IPS-18c (cell line): ENCODE measurements at regions not wholly inside any gene's neighbourhood (a gene's known extent, or its start where the extent isn't known, plus 50 kb on each side); places are given as distances from the start of the nearest gene placed in this dataset.
A peak's percentile ranks its signal among the peaks of the same experiment; 100 is the strongest.
"Not testable (repeated sequence)": the region's sequence is repeated elsewhere in the genome, so short reads cannot be mapped to it uniquely, and the experiment has no call there.

ENCODE experiments used
- H3K4me3 ChIP-seq: 2 replicates; pipeline ENCODE4 v1.7.0; 2013; ENCODE audit warnings: low read depth, mild to moderate bottlenecking, low read length, moderate library complexity; ENCODE audit not compliant: insufficient read depth
- H3K9me3 ChIP-seq: one replicate; pipeline ENCODE4 v1.6.1; 2013; ENCODE audit warnings: mild to moderate bottlenecking, low read length, moderate library complexity; ENCODE audit not compliant: control insufficient read depth, insufficient read depth

DNA sequence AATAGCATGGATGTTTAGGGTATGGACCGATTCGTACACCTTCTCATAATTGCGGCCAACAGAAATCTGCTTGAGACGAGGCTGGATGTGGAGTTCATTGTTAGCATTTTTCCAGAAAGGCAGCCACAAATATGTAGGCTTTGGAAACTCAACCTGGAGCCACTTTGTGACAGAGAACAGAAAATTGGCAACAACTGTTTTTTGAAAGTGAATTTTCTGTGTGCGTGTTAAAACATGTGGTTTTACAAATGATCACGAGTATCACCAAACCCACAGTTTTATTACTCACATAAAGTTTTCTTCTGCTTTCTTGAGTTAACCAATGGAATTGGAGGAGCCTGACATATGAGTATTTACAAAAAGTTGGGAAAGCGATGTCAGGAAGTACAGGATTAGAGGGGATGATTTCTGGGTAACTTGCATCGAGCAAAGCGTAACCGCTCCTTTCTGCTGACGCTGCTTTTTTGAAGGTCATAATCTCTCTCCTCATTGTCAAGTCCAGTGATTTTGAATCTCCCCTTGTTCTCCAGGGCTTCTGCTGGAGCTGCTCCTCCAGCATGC is 138.5 kb upstream of the TAF11L2 start:
- Histone ChIP-seq H3K9me3 (no peaks in the 10 kb centered on the region), H3K4me3 (no peak overlapping the region)

DNA sequence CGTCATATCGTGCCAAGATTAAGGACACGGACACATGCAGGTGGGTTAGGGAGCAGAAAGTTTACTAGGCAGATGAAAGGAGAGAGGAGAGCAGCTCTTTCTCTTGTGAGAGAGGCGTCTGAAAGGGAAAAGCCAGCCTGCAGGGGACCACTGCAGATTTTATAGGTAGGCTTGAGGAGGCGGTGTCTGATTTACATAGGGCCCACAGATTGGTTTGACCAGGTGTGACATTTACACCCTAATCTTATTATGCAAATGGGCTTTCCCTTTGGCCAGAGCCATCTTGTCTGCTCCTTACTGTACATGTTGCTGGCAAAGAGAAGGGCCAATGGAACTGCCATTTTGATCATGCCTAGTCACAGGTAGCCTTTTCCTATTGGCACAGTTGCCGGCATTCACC is 137.2 kb upstream of the TAF11L2 start:
- no peaks in the 10 kb centered on the region for H3K9me3 ChIP-seq
- H3K4me3 ChIP-seq = no peak overlapping the region

DNA sequence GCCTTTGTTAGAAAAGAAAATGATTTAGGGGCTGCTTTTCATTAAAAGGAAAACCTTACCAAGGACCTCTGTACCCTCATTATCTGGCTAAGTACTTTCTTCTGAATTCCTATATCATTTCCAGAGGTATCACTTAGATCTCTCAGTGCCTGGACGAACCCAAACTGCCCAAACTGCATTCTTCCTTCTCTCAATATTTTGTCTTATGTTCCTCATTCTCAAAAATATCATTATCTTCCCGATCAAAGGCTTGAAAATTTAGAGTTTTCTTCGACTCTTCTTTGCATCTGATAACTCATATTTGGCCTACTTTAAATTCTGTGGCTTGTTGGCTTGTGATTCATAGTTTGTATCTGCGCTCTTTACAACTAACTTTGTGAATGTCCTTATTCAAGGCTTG is 136.7 kb upstream of the TAF11L2 start:
- H3K4me3 ChIP-seq = no peak overlapping the region
- no peaks in the 10 kb centered on the region for H3K9me3 ChIP-seq

DNA sequence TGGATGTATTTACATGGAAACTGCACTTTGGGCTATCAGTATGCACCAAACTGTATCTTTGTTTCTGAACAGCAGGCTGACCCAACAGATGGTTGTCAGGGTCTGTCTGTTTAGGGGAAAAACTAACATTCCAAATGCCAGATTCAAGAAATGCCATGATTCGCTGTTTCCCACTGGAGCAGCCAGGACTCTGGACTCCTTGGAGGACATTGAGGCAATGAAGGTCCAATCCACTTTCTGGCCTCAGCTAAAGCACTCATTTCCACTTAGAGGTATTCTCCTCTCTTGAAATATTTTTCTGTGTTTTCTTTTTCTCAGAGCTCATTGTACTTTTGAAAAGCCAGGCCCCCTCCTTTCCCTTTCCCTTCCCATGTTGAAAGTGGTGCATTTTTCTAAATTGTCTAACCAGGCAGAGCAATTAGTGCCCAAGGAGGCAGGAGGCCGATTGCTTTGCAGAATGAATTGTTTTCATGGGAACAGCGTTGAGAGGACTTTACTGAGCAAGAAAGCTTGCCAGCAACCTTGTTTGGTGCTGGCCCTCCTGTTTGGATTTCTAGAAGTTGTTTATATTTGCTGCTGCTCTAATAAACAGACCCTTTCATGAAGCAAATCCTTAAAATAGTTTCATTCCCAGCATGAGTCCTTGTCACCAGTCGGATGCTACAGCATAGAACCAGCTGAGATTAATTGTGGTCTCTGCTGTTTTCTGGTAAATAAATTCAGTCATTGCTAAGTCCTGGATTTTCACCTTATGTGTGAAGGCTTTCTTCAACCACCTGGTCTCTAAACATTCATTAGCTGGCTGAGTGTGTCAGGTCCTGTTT is 132.8 kb upstream of the TAF11L2 start:
- Histone ChIP-seq H3K9me3 (no peaks in the 10 kb centered on the region), H3K4me3 (no peak overlapping the region)

DNA sequence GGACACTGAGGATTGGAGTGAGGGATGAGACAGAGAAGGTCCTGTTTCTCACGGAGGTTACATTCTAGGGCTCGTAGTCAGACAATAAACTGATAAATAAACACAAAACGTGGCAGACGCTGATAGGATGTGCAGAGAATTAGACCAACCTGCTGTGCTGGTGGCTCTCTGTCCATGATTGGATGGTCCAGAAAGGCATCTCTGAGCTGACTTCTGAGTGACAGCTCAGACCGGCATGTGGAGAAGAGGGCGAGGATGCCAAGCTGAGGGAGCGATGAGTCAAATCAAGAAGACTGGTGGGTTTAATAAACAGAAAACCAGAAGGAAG is 132.3 kb upstream of the TAF11L2 start:
- Histone ChIP-seq H3K4me3 (no peak overlapping the region), H3K9me3 (no peaks in the 10 kb centered on the region)

DNA sequence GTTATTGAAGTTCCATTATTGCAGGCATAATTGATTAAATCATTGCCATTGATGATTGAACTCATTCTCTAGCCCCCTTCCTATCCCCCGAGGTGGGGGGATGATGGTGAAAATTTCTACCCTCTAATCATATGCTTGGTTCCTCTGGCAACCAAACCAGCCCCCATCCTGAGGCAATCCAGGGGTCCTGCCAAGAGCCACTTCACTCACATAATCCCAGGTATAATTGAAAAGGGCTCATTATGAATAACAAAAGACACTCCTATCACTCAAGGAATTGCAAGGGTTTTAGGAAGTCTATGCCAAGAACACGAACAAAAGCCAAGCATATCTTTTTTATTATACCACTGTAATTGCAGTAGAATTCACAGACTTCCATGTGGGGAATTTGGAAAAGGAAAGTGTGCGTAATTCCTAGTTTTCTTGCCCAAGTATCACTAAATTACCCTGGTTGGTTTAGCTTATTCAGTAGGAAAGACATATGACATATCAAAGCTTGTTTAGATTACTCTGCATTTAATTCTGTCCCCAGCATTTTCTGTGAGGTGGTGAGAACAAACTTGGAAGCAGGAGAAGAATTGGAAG is 130.7 kb upstream of the TAF11L2 start:
- H3K4me3 ChIP-seq = no peak overlapping the region

DNA sequence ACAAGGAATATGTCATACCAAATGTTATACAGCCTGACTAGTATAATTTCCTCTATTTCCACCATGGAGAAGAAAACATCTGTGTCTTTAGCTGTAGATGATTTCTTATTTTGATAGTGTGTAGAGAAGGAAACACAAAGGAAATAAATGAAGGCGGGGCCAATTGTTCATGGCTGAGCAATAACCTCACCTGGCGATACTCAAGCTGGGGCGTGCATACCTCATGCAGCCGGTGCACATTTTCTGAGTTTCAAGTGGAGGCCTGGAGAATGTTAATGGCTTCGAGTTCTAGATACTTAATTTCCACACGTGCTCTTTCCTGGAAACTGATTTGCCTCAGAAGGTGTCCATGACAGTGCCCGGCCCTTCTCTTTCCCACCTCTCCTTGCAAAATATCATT is 127.4 kb upstream of the TAF11L2 start:
- no peak overlapping the region for H3K4me3 ChIP-seq
- H3K9me3 ChIP-seq = no peaks in the 10 kb centered on the region

More for the DNA sequence above, 130.7 kb upstream of the TAF11L2 start:
- no peaks in the 10 kb centered on the region for H3K9me3 ChIP-seq

DNA sequence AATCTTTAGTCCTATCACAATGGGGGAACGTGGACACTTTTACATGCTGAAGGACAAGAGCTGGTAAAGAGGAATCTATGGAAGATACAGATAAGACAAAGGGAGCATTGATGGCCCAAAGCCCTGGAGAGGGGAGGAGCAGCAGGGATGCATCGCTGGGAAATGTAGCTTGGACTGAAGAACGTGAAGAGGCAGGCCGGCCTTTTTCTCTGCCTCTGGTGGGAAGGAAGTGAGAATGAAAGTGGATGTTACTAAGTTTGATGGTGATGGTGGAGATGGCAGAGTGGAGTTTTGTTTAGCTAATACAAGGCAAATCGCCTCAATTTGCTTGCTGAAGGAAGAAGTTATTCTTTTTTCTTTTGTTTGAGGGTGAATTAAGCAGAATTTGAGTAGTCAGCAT is 124.6 kb upstream of the TAF11L2 start:
- no peak overlapping the region for H3K4me3 ChIP-seq

DNA sequence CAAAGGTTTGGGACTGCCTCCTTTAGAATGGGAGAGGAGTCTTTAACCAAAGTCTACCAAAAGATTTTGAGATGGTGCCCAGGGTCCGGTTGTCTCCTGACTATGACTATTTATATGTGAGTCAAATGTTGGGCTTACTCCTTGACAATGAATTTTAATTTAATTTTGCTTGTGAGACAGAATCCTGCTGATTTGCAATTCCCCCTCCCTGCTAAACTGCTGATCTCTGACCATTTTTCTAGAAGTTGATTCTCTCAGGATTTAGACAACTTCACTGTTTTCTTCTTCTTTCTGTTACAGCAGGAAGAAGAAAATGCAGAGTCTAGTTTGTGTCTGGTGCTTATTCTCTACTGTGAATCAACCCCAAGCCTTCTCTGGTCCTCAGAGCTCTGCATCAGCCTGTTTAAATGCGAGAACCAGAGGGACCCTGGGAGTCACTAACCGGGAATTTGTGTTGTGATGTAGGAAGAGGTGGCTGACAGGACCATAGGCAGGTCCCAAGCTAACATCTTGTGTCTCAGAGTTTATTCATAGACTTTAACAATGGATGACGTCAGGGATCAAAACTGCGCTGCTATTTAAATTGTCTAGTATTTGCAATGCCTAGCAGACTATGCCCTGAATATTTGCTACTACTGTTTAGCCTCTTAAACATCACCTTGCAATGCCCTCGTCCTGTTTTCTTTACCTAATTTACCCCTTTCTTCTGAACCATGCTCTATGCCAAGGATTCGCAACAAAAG is 124.0 kb upstream of the TAF11L2 start:
- Histone ChIP-seq H3K4me3 (no peak overlapping the region), H3K9me3 (no peaks in the 10 kb centered on the region)

More for the DNA sequence above, 124.6 kb upstream of the TAF11L2 start:
- H3K9me3 ChIP-seq = no peaks in the 10 kb centered on the region

DNA sequence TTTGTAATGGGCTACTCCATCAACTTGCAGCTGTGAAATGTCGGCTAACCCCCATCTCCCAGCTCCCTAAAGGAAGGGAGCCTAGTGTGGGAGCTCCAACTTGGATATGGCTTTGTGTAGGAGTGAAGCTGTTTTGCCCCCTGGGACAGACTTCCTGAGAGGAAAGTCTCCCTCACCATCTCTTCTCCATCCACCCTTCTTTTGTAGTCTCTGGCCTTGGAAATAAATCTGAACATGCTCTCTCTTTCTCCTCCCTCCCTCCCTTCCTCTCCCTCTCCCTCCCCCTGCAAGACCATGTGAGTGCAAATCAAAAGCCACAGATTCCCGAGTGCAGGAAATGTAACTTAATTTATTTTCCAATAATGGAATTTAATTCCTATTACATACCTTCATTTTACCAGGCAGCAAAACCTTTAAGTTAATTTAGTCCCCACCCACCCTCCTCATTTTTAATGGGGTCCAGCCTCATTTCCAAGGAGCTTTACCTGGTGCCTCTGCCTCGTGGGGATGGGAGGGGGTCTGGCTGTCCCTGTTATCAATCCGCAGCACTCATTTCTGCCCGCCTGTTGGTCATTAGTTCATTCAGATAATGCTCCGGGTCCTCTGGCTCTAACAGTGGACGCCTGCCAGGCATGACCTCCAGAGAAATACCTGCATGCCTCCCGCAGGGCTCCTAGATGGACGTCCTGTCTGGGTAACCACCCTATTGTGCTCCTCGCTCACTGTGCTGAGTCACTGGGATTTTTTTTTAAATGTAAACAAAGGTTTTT is 122.9 kb upstream of the TAF11L2 start:
- no peaks in the 10 kb centered on the region for H3K9me3 ChIP-seq
- 0 out of 2 replicates have a peak overlapping the region, but pooled peaks have one; percentile 28 for H3K4me3 ChIP-seq

DNA sequence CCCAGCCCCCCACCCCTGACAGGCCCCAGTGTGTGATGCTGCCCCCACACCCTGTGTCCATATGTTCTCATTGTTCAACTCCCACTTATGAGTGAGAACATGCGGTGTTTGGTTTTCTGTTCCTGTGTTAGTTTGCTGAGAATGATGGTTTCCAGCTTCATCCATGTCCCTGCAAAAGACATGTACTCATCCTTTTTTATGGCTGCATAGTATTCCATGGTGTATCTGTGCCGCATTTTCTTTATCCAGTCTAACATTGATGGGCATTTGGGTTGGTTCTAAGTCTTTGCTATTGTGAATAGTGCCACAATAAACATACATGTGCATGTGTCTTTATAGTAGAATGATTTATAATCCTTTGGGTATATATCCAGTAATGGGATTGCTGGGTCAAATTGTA is 122.1 kb upstream of the TAF11L2 start:
- not testable (repeated sequence) for H3K4me3 ChIP-seq, H3K9me3 ChIP-seq

DNA sequence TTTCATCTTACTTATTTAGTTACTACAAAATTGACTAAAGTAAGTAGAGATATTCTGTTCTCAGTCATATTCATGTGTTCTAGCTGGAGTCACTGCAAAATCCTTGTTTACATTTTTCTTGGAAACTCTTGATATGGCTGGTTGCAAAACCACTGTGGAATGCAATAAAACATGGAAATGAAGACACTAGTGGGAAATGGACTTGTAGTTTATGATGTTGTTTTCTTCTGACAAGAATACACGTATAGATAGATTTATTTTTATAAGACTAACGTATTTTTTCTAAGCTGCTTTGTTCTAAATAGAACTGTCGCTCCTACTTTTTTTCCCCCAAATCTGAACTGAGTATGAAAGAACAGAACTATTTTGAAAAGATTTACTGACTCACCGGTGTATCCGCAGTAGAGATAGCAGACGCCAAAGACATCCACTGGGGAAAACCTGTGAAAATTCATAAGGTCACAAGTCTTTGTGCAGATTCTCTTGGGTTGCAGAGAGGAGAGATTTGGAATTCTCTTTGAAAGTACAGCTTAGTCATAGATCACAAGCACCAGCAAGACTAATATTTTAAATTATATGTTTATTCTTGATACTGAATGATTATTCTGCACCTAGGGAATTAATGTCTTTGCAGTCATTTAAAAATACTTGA is 119.6 kb upstream of the TAF11L2 start:
- Histone ChIP-seq H3K9me3 (no peaks in the 10 kb centered on the region), H3K4me3 (no peak overlapping the region)

DNA sequence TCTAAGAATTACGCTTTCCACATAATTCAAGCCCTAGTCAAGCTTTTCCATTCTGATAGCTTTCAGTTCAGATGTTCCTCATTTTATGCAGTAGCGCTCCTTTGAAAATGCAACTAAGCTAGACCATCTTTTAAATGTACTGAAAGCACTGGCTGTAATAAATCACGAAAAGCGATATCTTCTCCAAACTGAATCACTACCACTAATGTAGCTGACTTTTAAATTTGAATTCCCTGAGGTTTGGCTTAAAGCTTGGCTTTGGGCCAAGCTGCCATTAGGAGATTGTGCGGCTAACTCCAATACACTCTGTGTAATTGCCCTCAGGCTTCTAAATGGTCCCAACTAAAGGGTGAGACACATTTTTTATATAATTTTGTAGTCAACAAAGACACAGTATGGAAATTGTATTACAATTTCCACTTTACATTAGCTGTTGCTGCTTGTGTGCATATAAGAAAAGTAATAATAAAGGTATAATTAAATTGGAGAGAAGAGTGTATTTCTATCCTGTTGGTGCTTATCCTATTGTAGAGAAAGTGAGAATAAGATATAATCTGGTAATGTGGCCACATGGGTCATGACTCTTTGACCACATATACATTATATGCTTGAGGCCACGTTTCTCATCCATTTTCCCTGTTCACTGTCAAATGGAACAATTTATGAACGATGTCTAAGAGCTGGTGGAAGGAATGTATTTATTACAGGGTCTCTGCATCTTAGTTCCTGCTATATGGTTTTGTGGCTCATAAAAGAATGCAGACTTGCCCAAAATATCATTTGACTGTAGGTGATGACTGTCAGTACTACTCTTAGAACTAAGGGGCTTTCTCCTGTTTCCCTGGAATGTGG is 118.7 kb upstream of the TAF11L2 start:
- Histone ChIP-seq H3K4me3 (no peak overlapping the region), H3K9me3 (no peaks in the 10 kb centered on the region)

DNA sequence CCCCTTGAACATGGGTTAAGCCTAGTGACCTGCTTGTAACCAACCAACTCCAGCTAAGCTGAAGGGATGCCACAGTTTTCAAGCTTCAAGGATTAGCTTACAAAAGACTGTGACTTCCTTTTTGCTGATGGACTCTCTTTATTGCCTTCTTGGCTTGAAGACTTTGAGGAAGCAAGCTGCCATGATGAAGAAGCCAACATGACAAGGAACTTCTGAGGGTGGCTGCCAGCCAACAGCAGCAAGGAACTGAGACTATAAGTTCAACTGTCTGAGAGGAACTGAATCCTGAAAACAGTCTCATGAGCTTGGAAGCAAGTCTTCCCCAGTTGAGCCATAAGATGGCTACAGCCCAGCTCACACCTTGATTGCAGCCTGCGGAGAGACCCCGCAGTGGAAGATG is 116.1 kb upstream of the TAF11L2 start:
- no peaks in the 10 kb centered on the region for H3K9me3 ChIP-seq
- no peak overlapping the region for H3K4me3 ChIP-seq

DNA sequence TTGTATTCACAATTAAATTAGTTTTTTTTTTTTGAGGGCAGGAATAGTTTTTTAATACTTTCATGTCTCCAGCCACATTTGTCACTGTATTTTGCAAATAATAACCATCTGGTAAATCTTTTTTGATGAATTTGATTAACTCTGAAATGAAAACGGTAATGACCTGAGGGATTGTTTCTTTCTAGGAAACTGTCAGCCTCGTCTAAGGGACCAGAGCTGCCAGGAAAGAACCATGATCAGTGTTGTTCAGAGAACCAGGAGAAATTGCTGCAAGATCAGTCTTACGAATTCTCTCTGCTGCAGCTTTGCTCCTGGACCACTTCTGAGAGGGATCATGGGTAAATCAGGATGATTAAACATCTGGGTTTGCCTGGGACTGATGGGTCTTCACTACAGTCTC is 114.5 kb upstream of the TAF11L2 start:
- Histone ChIP-seq H3K9me3 (no peaks in the 10 kb centered on the region), H3K4me3 (no peak overlapping the region)

DNA sequence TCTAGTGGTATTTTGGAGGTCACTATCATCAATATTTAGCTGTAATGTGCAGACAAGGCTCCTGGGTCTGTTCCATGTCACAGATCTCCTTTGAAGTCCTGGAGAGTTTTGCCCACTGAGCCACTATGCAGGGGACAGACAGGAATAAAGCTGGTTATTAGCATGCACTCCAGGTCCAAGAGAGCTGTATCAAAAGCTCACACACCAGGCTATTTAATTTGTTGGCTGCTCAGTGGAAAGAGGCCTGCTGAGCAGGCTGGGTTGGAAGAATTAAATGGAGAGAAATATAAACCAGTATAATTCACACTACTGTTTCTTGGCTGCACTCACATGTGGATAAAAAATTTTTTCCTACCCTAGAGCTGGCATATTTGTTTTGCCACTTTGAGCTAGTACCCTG is 113.8 kb upstream of the TAF11L2 start:
- Histone ChIP-seq H3K9me3 (no peaks in the 10 kb centered on the region), H3K4me3 (no peak overlapping the region)
